Coronary artery (tissue), 2 donors: ENCODE measurements at regions not wholly inside any gene's neighbourhood (a gene's known extent, or its start where the extent isn't known, plus 50 kb on each side); places are given as distances from the start of the nearest gene placed in this dataset.

Experiments
- DNase-seq: peaks from one replicate; pipeline ENCODE4 v3.0.0-alpha.2; 2017; ENCODE audit warnings: low spot score
- H3K27ac ChIP-seq, 2 donors: fragments of 200-600 bp; sonication (generic); one replicate each; pipeline ENCODE4 v1.5.1; 2016 to 2019
- H3K4me3 ChIP-seq: fragments of 200-600 bp; sonication (generic); 2 replicates; pipeline ENCODE4 v1.5.1; 2016; ENCODE audit warnings: mild to moderate bottlenecking, moderate library complexity
- CTCF ChIP-seq: fragments of 200-600 bp; sonication (generic); IDR thresholded peaks from one replicate; pipeline ENCODE4 v1.5.1; 2019; ENCODE audit warnings: antibody characterized with exemption

DNA sequence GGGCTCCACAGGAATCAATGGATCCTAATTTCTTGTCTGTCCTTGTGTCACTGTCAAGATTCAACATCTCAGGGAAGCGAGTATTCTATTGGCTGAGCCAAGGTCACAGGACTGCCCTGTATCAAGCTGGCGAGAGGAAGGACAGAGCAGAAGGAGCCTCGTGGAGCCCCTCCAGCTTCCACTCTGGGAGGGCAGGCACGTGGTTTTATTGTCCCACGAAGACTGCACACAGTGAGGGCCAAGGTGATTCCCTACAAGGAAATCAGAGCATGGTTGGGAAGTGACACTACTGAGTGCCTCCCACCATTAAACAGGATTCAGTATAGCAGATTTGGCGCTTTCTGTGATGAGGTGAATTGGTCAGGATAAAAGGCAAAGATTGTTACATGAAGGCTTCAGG, 302.4 kb upstream of the CXCR4 start:
- TF ChIP-seq CTCF: no peak
- Histone ChIP-seq H3K27ac (no peak overlapping the region), H3K4me3 (no peak overlapping the region)
- DNase-seq: no peak

DNA sequence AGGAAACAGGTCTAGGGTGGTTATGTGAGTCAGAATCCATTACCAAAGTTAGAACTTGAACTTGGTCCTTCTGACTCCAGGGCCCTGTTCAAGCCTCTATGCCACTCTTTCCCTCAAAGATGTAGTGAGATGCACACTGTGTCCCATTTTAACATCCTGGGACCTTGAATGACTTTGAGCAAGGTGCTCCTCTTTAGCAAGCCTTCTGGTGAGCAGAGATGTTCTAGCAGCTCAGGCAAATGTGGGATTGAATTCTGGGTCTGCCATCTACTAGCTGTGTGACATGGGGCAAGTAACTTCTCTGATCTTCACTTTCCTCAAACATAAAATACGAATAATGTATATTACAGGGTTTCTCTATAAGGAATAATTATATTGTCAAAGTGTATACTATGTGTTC, 294.0 kb upstream of the CXCR4 start:
- no peak overlapping the region for H3K27ac ChIP-seq
- DNase-seq: no peak
- H3K4me3 ChIP-seq: no peak overlapping the region
- no peak for TF ChIP-seq CTCF

DNA sequence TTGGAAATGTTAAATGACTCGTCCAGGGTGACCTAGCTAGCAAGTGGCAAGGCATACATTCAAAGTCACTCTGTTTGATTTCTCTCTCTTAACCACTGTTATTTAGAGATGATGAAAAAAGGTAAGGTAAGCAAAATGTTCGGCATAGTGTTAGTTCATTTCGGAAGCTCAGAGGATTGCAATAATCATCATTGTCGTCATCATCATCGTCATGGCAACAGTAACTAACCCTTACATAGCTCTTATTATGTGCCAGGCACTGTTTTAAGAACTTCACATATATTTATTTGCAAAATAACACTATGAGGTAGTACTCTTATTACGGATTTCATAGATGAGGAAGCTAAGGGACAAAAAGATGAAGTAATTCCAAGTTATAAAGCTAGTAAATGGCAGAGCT, 292.7 kb upstream of the CXCR4 start:
- DNase-seq: no peak
- TF ChIP-seq CTCF: no peak
- Histone ChIP-seq H3K4me3 (no peak overlapping the region), H3K27ac (no peak overlapping the region)

DNA sequence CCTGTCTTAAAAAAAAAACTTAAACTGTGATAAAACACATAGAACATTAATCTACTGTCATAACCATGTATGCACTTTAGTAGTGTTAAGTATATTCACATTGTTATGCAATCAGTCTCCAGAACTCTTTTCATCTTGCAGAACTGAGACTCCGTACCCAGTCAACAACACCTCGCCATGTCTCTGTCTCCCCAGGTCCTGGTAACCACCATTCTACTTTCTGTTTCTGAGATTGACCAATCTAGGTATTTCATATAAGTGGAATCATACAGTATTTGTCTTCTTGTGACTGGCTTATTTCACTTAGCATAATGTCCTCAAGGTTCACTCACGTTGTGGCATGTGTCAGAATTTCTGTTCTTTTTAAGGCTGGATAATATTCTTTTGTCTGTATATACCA, 290.8 kb upstream of the CXCR4 start:
- no peak for TF ChIP-seq CTCF
- no peak overlapping the region for H3K4me3 ChIP-seq
- H3K27ac ChIP-seq: no peak overlapping the region
- no peak for DNase-seq

DNA sequence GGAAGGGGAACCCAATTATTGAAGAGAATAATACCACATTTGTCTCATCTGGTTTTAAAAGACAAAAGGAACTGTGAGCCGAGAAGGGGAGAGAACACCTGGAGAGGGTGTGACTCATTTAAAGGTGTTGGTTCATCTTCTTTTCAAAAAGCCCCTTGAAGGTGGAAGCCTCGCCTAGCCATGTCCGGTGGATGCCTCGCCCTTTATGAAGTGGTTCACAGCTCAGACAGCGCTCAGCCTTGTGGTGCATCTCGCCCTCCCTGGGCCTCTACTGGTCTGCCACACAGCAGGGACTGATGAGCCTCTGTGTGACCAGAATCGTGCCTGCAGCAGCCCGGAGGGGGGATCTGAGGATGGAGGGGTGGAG, 290.0 kb upstream of the CXCR4 start:
- no peak for TF ChIP-seq CTCF
- DNase-seq: no peak
- H3K4me3 ChIP-seq: no peak overlapping the region
- no peak overlapping the region for H3K27ac ChIP-seq

- DNase-seq: no peak
- TF ChIP-seq CTCF: no peak
- no peak overlapping the region for H3K27ac ChIP-seq
- no peak overlapping the region for H3K4me3 ChIP-seq
Observed at GRCh38 chr2:136407117-136407951, 289.4 kb upstream of the CXCR4 start.

DNA sequence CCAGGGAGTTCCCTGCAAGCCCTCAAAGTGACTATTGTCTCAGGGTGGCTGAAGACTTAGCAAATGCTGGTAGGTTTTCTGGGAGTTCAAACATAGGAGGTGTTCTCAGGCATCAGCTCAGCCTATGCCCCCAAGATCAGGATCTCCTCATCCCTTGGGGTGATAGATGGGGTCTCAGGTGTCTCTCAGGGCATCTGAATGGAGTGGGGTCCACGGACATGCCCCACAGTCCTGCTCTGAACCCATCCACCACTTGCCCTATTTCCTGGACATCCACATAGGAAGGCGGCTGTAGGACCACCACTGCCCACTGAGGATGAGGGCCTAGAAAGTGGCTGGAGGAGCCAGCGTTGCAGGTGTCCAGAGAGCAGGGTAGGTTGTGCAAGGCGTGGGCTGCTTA, 287.0 kb upstream of the CXCR4 start:
- H3K27ac ChIP-seq: no peak overlapping the region
- H3K4me3 ChIP-seq: no peak overlapping the region
- DNase-seq: no peak
- TF ChIP-seq CTCF: no peak
